Left ventricle myocardium inferior (tissue), 1 donor: ENCODE measurements at regions not wholly inside any gene's neighbourhood (a gene's known extent, or its start where the extent isn't known, plus 50 kb on each side); places are given as distances from the start of the nearest gene placed in this dataset.

Source experiments
- DNase-seq: peaks from one replicate; pipeline ENCODE4 v3.0.0-alpha.2; 2020
- H3K27ac ChIP-seq: fragments of 200-600 bp; replicated peaks from 2 replicates; pipeline ENCODE4 v1.8.0; 2021
- H3K27me3 ChIP-seq: fragments of 200-600 bp; 2 replicates; pipeline ENCODE4 v1.8.0; 2021; ENCODE audit warnings: low read depth
- H3K36me3 ChIP-seq: fragments of 200-600 bp; 2 replicates; pipeline ENCODE4 v1.8.0; 2021
- H3K4me1 ChIP-seq: fragments of 200-600 bp; 2 replicates; pipeline ENCODE4 v1.8.0; 2021
- H3K4me3 ChIP-seq: fragments of 200-600 bp; 2 replicates; pipeline ENCODE4 v1.8.0; 2021; ENCODE audit warnings: mild to moderate bottlenecking, moderate library complexity
- H3K9me3 ChIP-seq: fragments of 200-600 bp; replicated peaks from 2 replicates; pipeline ENCODE4 v1.8.0; 2021
- CTCF ChIP-seq: fragments of 200-600 bp; IDR thresholded peaks from 2 replicates; pipeline ENCODE4 v1.8.0; 2021; ENCODE audit warnings: antibody characterized with exemption, mild to moderate bottlenecking, borderline replicate concordance
- intact Hi-C: fragments of 100-400 bp; cut with micrococcal nuclease; formaldehyde crosslinking; loops from one replicate; pipeline ENCODE4 v1.11.0; 2022
- donor health status: DM: no; HTN: yes; CAD: no; lungs with severe emphysema.

- Histone ChIP-seq H3K4me1 (no peaks in the 10 kb centered on the region), H3K9me3 (peaks cover 34% of the 10 kb centered on the region), H3K27me3 (no peaks in the 10 kb centered on the region), H3K4me3 (no peak overlapping the region), H3K36me3 (no peaks in the 10 kb centered on the region), H3K27ac (no peak overlapping the region)
- DNase-seq: no peak
- TF ChIP-seq CTCF: no peak
- intact Hi-C loops: no loop called here
Measured at GRCh38 chr9:81741103-81741502, 51.8 kb upstream of the TLE1 start.

DNA sequence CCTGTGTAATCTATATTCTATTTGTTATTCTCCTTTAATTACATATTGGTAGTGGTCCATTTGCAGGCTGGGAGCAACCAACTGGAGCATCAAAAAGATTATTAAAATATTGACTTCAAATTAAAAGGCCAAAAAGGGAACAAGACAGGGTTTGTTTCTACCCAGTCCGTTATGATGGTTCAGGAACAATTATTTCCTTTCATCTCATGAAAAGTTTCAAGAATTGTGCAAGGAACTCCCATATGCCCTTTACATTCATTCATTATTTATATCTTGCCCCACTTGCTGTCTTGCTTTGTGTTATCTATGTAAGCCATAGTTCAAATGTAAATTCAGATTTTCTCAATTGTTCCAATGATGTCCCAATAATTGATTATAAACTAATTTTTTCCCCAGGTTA lies 58.7 kb upstream of the TLE1 start:
- intact Hi-C loops: no loop called here
- TF ChIP-seq CTCF: no peak
- H3K27me3 ChIP-seq: peaks cover 6% of the 10 kb centered on the region

GRCh38 chr9:81753436-81753835 lies 64.1 kb upstream of the TLE1 start:
- Histone ChIP-seq H3K27ac (no peak overlapping the region), H3K36me3 (no peaks in the 10 kb centered on the region), H3K4me3 (no peak overlapping the region), H3K9me3 (no peaks in the 10 kb centered on the region), H3K27me3 (peaks cover 7% of the 10 kb centered on the region), H3K4me1 (no peaks in the 10 kb centered on the region)
- DNase-seq: no peak
- TF ChIP-seq CTCF: no peak
- intact Hi-C loops: no loop called here

More for the DNA sequence above, 58.7 kb upstream of the TLE1 start:
- H3K27ac ChIP-seq: no peak overlapping the region
- no peaks in the 10 kb centered on the region for H3K36me3 ChIP-seq
- H3K4me1 ChIP-seq: no peaks in the 10 kb centered on the region
- peaks cover 21% of the 10 kb centered on the region for H3K9me3 ChIP-seq
- DNase-seq: no peak
- H3K4me3 ChIP-seq: no peak overlapping the region

- no peak overlapping the region for H3K27ac ChIP-seq
- peaks cover 7% of the 10 kb centered on the region for H3K27me3 ChIP-seq
- H3K9me3 ChIP-seq: no peaks in the 10 kb centered on the region
- H3K36me3 ChIP-seq: no peaks in the 10 kb centered on the region
- TF ChIP-seq CTCF: no peak
- intact Hi-C loops: no loop called here
- DNase-seq: no peak
- no peak overlapping the region for H3K4me3 ChIP-seq
- no peaks in the 10 kb centered on the region for H3K4me1 ChIP-seq
Measured at GRCh38 chr9:81754245-81754644, 64.9 kb upstream of the TLE1 start.

- Histone ChIP-seq H3K27ac (no peak overlapping the region), H3K4me1 (no peaks in the 10 kb centered on the region), H3K36me3 (no peaks in the 10 kb centered on the region), H3K27me3 (peaks cover 7% of the 10 kb centered on the region), H3K4me3 (no peak overlapping the region), H3K9me3 (no peaks in the 10 kb centered on the region)
- DNase-seq: no peak
- intact Hi-C loops: no loop called here
- no peak for TF ChIP-seq CTCF
Measured at GRCh38 chr9:81755721-81756120, 66.4 kb upstream of the TLE1 start.

- TF ChIP-seq CTCF: no peak
- Histone ChIP-seq H3K4me1 (no peaks in the 10 kb centered on the region), H3K27me3 (peaks cover 4% of the 10 kb centered on the region), H3K9me3 (no peaks in the 10 kb centered on the region), H3K36me3 (no peaks in the 10 kb centered on the region), H3K27ac (no peak overlapping the region), H3K4me3 (no peak overlapping the region)
- intact Hi-C loops: no loop called here
- DNase-seq: no peak
Measured at GRCh38 chr9:81756561-81756960, 67.2 kb upstream of the TLE1 start.
